Hepatocyte (in vitro differentiated cells): ENCODE measurements at regions not wholly inside any gene's neighbourhood (a gene's known extent, or its start where the extent isn't known, plus 50 kb on each side); places are given as distances from the start of the nearest gene placed in this dataset.

ENCODE experiments used
- EZH2 ChIP-seq: fragments of 200-600 bp; sonication (generic); IDR thresholded peaks from 2 replicates; pipeline ENCODE4 v1.6.1; 2016; ENCODE audit warnings: antibody characterized with exemption, mild to moderate bottlenecking, borderline replicate concordance
- EZH2phosphoT487 ChIP-seq: fragments of 200-600 bp; sonication (generic); IDR thresholded peaks from one replicate; pipeline ENCODE4 v1.6.1; 2018; ENCODE audit warnings: antibody characterized with exemption, mild to moderate bottlenecking, low read depth, moderate library complexity; ENCODE audit not compliant: unreplicated experiment, severe bottlenecking
- TF ChIP-seq, protein P1 (sequence below): fragments of 200-600 bp; sonication (generic); IDR thresholded peaks from 2 replicates; pipeline ENCODE4 v1.5.1; 2016; ENCODE audit warnings: antibody characterized with exemption, mild to moderate bottlenecking; ENCODE audit not compliant: poor library complexity

GRCh38 chr21:16476056-16476825 is 746.5 kb downstream of the USP25 start:
- TF ChIP-seq EZH2 (no peak), EZH2phosphoT487 (no peak)
- TF ChIP-seq, protein P1, sequence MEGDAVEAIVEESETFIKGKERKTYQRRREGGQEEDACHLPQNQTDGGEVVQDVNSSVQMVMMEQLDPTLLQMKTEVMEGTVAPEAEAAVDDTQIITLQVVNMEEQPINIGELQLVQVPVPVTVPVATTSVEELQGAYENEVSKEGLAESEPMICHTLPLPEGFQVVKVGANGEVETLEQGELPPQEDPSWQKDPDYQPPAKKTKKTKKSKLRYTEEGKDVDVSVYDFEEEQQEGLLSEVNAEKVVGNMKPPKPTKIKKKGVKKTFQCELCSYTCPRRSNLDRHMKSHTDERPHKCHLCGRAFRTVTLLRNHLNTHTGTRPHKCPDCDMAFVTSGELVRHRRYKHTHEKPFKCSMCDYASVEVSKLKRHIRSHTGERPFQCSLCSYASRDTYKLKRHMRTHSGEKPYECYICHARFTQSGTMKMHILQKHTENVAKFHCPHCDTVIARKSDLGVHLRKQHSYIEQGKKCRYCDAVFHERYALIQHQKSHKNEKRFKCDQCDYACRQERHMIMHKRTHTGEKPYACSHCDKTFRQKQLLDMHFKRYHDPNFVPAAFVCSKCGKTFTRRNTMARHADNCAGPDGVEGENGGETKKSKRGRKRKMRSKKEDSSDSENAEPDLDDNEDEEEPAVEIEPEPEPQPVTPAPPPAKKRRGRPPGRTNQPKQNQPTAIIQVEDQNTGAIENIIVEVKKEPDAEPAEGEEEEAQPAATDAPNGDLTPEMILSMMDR: no peak
